Keratinocyte (primary cell): ENCODE measurements at regions not wholly inside any gene's neighbourhood (a gene's known extent, or its start where the extent isn't known, plus 50 kb on each side); places are given as distances from the start of the nearest gene placed in this dataset.

Experiments
- DNase-seq: peaks from one replicate; pipeline ENCODE4 v3.0.0-alpha.2; 2011; ENCODE audit warnings: low read depth, missing footprints, low spot score
- FAIRE-seq: peaks from 2 replicates; lab custom pipeline; 2011; peaks lifted over from hg19 to GRCh38; lab: Jason Lieb, UNC
- H2AFZ ChIP-seq: 2 replicates; pipeline ENCODE4 v1.6.0; 2012; ENCODE audit warnings: low read length, control low read depth, inconsistent platforms; ENCODE audit not compliant: control insufficient read depth
- H3K27ac ChIP-seq: 2 replicates; pipeline ENCODE4 v1.5.1; 2011; ENCODE audit warnings: low read length; ENCODE audit not compliant: control insufficient read depth, insufficient read depth
- H3K27me3 ChIP-seq: 3 replicates; pipeline ENCODE4 v1.6.0; 2011; ENCODE audit warnings: low read length; ENCODE audit not compliant: control insufficient read depth, insufficient read depth; ENCODE audit errors: extremely low read depth
- H3K36me3 ChIP-seq, 2 experiments: 2 replicates in 1 of 2; 3 replicates in 1 of 2; pipeline ENCODE4 v1.5.1; 2011; ENCODE audit warnings: low read length in 2 of 2, mild to moderate bottlenecking in 1 of 2; ENCODE audit not compliant: control insufficient read depth in 2 of 2, insufficient read depth in 2 of 2; ENCODE audit errors: extremely low read depth in 1 of 2
- H3K4me1 ChIP-seq: 3 replicates; pipeline ENCODE4 v1.5.1; 2011; ENCODE audit warnings: low read length; ENCODE audit not compliant: control insufficient read depth, insufficient read depth; ENCODE audit errors: extremely low read depth
- H3K4me2 ChIP-seq: 3 replicates; pipeline ENCODE4 v1.6.0; 2011; ENCODE audit warnings: low read depth, low read length; ENCODE audit not compliant: control insufficient read depth, insufficient read depth; ENCODE audit errors: extremely low read depth
- H3K4me3 ChIP-seq, 3 experiments: fragments of 200-600 bp in 1 of 3; sonication (generic) in 1 of 3; 2 replicates in 2 of 3; 3 replicates in 1 of 3; pipeline ENCODE4 v1.5.1; 2011 to 2016; ENCODE audit warnings: low read length in 3 of 3, mild to moderate bottlenecking in 3 of 3, control low read depth in 2 of 3, inconsistent platforms in 1 of 3, low read depth in 1 of 3, mixed read lengths in 1 of 3, mixed run types in 1 of 3, moderate library complexity in 1 of 3; ENCODE audit not compliant: control insufficient read depth in 2 of 3, insufficient read depth in 2 of 3; ENCODE audit errors: extremely low read depth in 1 of 3
- H3K79me2 ChIP-seq: 2 replicates; pipeline ENCODE4 v1.6.0; 2012; ENCODE audit warnings: low read length; ENCODE audit not compliant: control insufficient read depth, insufficient read depth
- H3K9ac ChIP-seq: 3 replicates; pipeline ENCODE4 v1.6.0; 2011; ENCODE audit warnings: low read length; ENCODE audit not compliant: control insufficient read depth, insufficient read depth; ENCODE audit errors: extremely low read depth
- H3K9me1 ChIP-seq: 3 replicates; pipeline ENCODE4 v1.6.0; 2011; ENCODE audit warnings: low read length; ENCODE audit not compliant: control insufficient read depth, insufficient read depth; ENCODE audit errors: extremely low read depth
- H3K9me3 ChIP-seq: 2 replicates; pipeline ENCODE4 v1.5.1; 2012; ENCODE audit warnings: low read depth, low read length; ENCODE audit not compliant: control insufficient read depth
- H4K20me1 ChIP-seq: 3 replicates; pipeline ENCODE4 v1.6.0; 2011; ENCODE audit warnings: low read length; ENCODE audit not compliant: control insufficient read depth, insufficient read depth; ENCODE audit errors: extremely low read depth
- EZH2 ChIP-seq: IDR thresholded peaks from one replicate; pipeline ENCODE4 v1.6.1; 2012; ENCODE audit warnings: inconsistent platforms, mild to moderate bottlenecking, low read length, moderate library complexity
- dilution Hi-C: fragments of 300-500 bp; cut with MboI; formaldehyde crosslinking; loops from one replicate; pipeline ENCODE4 v1.7.0; 2020; ENCODE audit warnings: low sequenced_read_pairs; ENCODE audit not compliant: extremely low pct_ligation_motif_present
- TF ChIP-seq, protein P1 (sequence below), 3 experiments: IDR thresholded peaks in 1 of 3; conservative IDR thresholded peaks in 1 of 3; optimal IDR thresholded peaks in 1 of 3; 2 replicates in 2 of 3; 3 replicates in 1 of 3; pipeline versions ENCODE3 to v1.5.1; 2011; ENCODE audit warnings: low read length in 3 of 3, mild to moderate bottlenecking in 3 of 3, moderate library complexity in 2 of 3, control low read depth in 1 of 3, inconsistent platforms in 1 of 3; ENCODE audit not compliant: insufficient read depth in 2 of 3; ENCODE audit errors: extremely low read depth in 1 of 3

DNA sequence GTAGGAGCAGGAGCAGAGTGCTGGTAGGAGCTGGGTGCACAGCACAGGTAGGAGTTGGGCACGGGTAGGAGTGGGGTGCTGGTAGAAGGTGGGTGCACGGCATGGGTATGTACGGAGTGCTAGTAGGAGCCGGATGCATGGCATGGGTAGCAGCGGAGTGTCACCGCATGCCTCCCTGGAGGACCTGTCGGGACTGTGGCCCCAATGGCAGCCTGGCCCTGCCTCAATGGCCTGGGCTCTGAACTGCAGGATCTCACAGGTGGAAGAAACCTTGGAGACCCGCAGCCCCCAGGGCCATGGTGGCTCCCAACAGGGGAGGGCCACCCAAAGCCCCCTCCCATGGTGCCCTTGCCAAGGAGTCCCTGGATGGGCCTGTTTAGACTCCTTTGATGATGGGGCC lies 1146.0 kb downstream of the UQCRFS1 start:
- Histone ChIP-seq H2AFZ (no peak overlapping the region), H3K9me1 (no peaks in the 10 kb centered on the region), H3K27me3 (no peaks in the 10 kb centered on the region), H3K4me1 (no peaks in the 10 kb centered on the region), H3K27ac (no peak overlapping the region), H3K4me3 (no peak overlapping the region), H3K36me3 (no peaks in the 10 kb centered on the region), H3K4me2 (no peak overlapping the region), H3K79me2 (no peaks in the 10 kb centered on the region), H3K9me3 (peaks cover 3% of the 10 kb centered on the region), H4K20me1 (no peaks in the 10 kb centered on the region), H3K9ac (no peak overlapping the region)
- no peak for DNase-seq
- no peak for TF ChIP-seq EZH2
- TF ChIP-seq, protein P1, sequence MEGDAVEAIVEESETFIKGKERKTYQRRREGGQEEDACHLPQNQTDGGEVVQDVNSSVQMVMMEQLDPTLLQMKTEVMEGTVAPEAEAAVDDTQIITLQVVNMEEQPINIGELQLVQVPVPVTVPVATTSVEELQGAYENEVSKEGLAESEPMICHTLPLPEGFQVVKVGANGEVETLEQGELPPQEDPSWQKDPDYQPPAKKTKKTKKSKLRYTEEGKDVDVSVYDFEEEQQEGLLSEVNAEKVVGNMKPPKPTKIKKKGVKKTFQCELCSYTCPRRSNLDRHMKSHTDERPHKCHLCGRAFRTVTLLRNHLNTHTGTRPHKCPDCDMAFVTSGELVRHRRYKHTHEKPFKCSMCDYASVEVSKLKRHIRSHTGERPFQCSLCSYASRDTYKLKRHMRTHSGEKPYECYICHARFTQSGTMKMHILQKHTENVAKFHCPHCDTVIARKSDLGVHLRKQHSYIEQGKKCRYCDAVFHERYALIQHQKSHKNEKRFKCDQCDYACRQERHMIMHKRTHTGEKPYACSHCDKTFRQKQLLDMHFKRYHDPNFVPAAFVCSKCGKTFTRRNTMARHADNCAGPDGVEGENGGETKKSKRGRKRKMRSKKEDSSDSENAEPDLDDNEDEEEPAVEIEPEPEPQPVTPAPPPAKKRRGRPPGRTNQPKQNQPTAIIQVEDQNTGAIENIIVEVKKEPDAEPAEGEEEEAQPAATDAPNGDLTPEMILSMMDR (optimal IDR thresholded peaks at IDR 0.05 in 1 of 3, IDR thresholded peaks at IDR 0.05 in 1 of 3, conservative IDR thresholded peaks at IDR 0.05 in 1 of 3; ENCODE audit: extremely low read depth in 1 of 3, insufficient read depth in 2 of 3, low read length in 3 of 3) = no peak
- dilution Hi-C loops = no loop called here
- FAIRE-seq = no peak

DNA sequence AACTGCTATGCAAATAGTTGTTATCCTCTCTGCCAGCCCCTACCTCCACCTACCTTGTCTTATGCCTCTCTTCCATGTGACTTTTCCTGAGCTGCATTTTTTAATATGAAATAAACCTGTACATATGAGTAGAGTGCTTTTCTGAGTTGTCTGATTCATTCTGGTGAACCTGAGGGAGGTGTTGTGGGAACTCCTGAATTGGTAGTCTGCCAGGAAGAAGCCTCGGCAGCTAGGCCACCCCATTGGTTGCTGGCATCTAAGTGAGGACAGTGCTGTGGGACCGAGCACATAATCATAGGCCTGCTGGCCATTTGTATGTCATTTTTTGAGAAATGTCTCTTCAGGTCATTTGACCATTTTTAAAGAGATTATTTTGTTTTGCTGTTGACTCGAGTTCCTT lies 1146.8 kb downstream of the UQCRFS1 start:
- H3K36me3 ChIP-seq = no peaks in the 10 kb centered on the region
- DNase-seq (no peak), FAIRE-seq (no peak)
- no peak overlapping the region for H3K27ac ChIP-seq
- TF ChIP-seq, protein P1 (optimal IDR thresholded peaks at IDR 0.05 in 1 of 3, IDR thresholded peaks at IDR 0.05 in 1 of 3, conservative IDR thresholded peaks at IDR 0.05 in 1 of 3; ENCODE audit: extremely low read depth in 1 of 3, insufficient read depth in 2 of 3, low read length in 3 of 3) = no peak
- TF ChIP-seq EZH2 = no peak
- H4K20me1 ChIP-seq = no peaks in the 10 kb centered on the region
- dilution Hi-C loops = no loop called here
- no peak overlapping the region for H3K4me3 ChIP-seq
- H3K4me2 ChIP-seq = no peak overlapping the region
- peaks cover 7% of the 10 kb centered on the region for H3K9me3 ChIP-seq
- no peak overlapping the region for H2AFZ ChIP-seq
- no peaks in the 10 kb centered on the region for H3K79me2 ChIP-seq
- H3K27me3 ChIP-seq = no peaks in the 10 kb centered on the region
- no peaks in the 10 kb centered on the region for H3K9me1 ChIP-seq
- no peaks in the 10 kb centered on the region for H3K4me1 ChIP-seq
- no peak overlapping the region for H3K9ac ChIP-seq
